SU-DHL-6 (cell line): ENCODE measurements at regions not wholly inside any gene's neighbourhood (a gene's known extent, or its start where the extent isn't known, plus 50 kb on each side); places are given as distances from the start of the nearest gene placed in this dataset.

ENCODE experiments used
- H2AFZ ChIP-seq: fragments of 200-600 bp; sonication (generic); 2 replicates; pipeline ENCODE4 v1.6.1; 2014; ENCODE audit warnings: low read depth, mild to moderate bottlenecking, moderate library complexity, mixed read lengths, antibody characterized with exemption, low read length; ENCODE audit not compliant: severe bottlenecking
- H3F3A ChIP-seq: fragments of 200-600 bp; shearing (Covaris generic); 2 replicates; pipeline ENCODE4 v1.6.0; 2016; ENCODE audit warnings: antibody characterized with exemption, mild to moderate bottlenecking; ENCODE audit not compliant: insufficient read depth
- H3K27ac ChIP-seq: fragments of 200-600 bp; sonication (generic); 2 replicates; pipeline ENCODE4 v1.5.1; 2016; ENCODE audit warnings: low read depth, mild to moderate bottlenecking, low read length, moderate library complexity, mixed read lengths
- H3K27me3 ChIP-seq: fragments of 200-600 bp; sonication (generic), shearing (Covaris generic); 2 replicates; pipeline ENCODE4 v1.6.0; 2014; ENCODE audit warnings: mild to moderate bottlenecking, low read length
- H3K36me3 ChIP-seq: fragments of 200-600 bp; sonication (generic); 2 replicates; pipeline ENCODE4 v1.6.1; 2014; ENCODE audit warnings: mild to moderate bottlenecking, low read length, mixed read lengths
- H3K4me2 ChIP-seq: fragments of 300-600, 200-600 bp; shearing (Covaris generic), sonication (generic); 2 replicates; pipeline ENCODE4 v1.6.0; 2014; ENCODE audit warnings: low read length, low read depth, mild to moderate bottlenecking; ENCODE audit not compliant: poor library complexity, severe bottlenecking
- H3K4me3 ChIP-seq: fragments of 200-600 bp; sonication (generic); 2 replicates; pipeline ENCODE4 v1.5.1; 2014; ENCODE audit warnings: antibody characterized with exemption, low read length, mild to moderate bottlenecking, mixed read lengths; ENCODE audit not compliant: insufficient read depth, poor library complexity, severe bottlenecking
- H3K79me2 ChIP-seq: fragments of 200-600 bp; sonication (generic); 2 replicates; pipeline ENCODE4 v1.6.1; 2014; ENCODE audit warnings: mild to moderate bottlenecking, low read length, moderate library complexity; ENCODE audit not compliant: insufficient read depth
- H3K9ac ChIP-seq: fragments of 200-600 bp; sonication (generic); 2 replicates; pipeline ENCODE4 v1.7.0; 2014; ENCODE audit warnings: mild to moderate bottlenecking, low read length
- H3K9me2 ChIP-seq: fragments of 200-600 bp; sonication (generic); replicated peaks from 2 replicates; pipeline ENCODE4 v1.6.1; 2014; ENCODE audit warnings: low read length; ENCODE audit not compliant: insufficient read depth
- H3K9me3 ChIP-seq: fragments of 200-600 bp; sonication (generic); 2 replicates; pipeline ENCODE4 v1.6.1; 2014; ENCODE audit warnings: low read length, mixed read lengths; ENCODE audit not compliant: insufficient read depth
- H4K20me1 ChIP-seq: fragments of 200-600 bp; sonication (generic); 2 replicates; pipeline ENCODE4 v1.6.1; 2014; ENCODE audit warnings: low read depth, mild to moderate bottlenecking, antibody characterized with exemption, low read length, moderate library complexity, mixed read lengths
- EZH2phosphoT487 ChIP-seq: fragments of 200-600 bp; sonication (generic), shearing (Covaris generic); conservative IDR thresholded peaks from 2 replicates; pipeline ENCODE4 v1.6.1; 2018; ENCODE audit warnings: mild to moderate bottlenecking, antibody characterized with exemption, low read length, moderate library complexity, mixed read lengths
- TF ChIP-seq, protein P1 (sequence below): fragments of 200-600 bp; sonication (generic); IDR thresholded peaks from one replicate; pipeline ENCODE4 v1.5.1; 2017; ENCODE audit warnings: antibody characterized with exemption, mild to moderate bottlenecking, low read length, moderate library complexity; ENCODE audit not compliant: insufficient read depth, poor library complexity, severe bottlenecking

DNA sequence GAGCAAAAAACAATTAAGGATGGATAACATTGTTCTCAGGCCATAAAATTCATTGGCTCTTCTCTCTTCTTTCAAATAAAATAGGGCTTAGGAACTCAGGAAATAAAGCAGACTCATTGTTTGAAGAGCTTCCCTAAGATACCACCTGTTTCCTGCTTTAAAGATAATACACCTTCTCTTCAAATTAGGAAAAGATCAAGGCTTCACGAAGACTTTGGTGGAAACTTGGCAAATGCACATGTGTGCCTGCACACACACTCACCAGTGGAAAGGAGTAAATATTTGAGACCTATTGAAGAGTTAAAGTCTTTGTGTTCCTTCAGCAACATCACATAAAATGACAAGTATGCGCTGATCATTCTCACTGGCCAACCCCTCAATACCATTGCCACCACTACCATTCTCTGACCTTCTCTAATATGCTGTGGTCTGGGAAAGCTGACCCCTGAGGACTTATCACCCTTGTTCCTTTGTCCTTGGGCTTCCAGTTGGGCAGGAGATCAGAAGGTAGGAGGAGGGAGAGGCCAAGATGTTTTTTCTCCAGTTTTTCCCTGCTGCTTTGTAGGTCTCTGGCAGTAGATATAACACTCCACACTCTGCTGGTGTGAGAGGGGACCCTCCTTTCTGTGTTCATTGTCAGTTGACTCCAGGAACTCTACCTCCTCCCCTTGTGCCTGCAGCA, 53.5 kb upstream of the SPOPL start:
- H2AFZ ChIP-seq: no peak overlapping the region
- H3K27ac ChIP-seq: no peak overlapping the region
- no peak overlapping the region for H3K4me3 ChIP-seq
- no peak overlapping the region for H3K4me2 ChIP-seq
- no peaks in the 10 kb centered on the region for H3K79me2 ChIP-seq
- H3K27me3 ChIP-seq: no peaks in the 10 kb centered on the region
- H3K9me2 ChIP-seq: no peaks in the 10 kb centered on the region
- H3K36me3 ChIP-seq: no peaks in the 10 kb centered on the region
- no peaks in the 10 kb centered on the region for H3F3A ChIP-seq
- H4K20me1 ChIP-seq: no peaks in the 10 kb centered on the region
- no peak overlapping the region for H3K9ac ChIP-seq
- no peak for TF ChIP-seq EZH2phosphoT487
- TF ChIP-seq, protein P1, sequence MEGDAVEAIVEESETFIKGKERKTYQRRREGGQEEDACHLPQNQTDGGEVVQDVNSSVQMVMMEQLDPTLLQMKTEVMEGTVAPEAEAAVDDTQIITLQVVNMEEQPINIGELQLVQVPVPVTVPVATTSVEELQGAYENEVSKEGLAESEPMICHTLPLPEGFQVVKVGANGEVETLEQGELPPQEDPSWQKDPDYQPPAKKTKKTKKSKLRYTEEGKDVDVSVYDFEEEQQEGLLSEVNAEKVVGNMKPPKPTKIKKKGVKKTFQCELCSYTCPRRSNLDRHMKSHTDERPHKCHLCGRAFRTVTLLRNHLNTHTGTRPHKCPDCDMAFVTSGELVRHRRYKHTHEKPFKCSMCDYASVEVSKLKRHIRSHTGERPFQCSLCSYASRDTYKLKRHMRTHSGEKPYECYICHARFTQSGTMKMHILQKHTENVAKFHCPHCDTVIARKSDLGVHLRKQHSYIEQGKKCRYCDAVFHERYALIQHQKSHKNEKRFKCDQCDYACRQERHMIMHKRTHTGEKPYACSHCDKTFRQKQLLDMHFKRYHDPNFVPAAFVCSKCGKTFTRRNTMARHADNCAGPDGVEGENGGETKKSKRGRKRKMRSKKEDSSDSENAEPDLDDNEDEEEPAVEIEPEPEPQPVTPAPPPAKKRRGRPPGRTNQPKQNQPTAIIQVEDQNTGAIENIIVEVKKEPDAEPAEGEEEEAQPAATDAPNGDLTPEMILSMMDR: no peak
- no peaks in the 10 kb centered on the region for H3K9me3 ChIP-seq
